MM.1S (cell line): ENCODE measurements at regions not wholly inside any gene's neighbourhood (a gene's known extent, or its start where the extent isn't known, plus 50 kb on each side); places are given as distances from the start of the nearest gene placed in this dataset.

ENCODE experiments used
- EZH2 ChIP-seq: fragments of 300-600 bp; sonication (generic); optimal IDR thresholded peaks from 2 replicates; pipeline ENCODE3; 2017; ENCODE audit warnings: low read depth, mild to moderate bottlenecking, antibody characterized with exemption, low read length, mixed read lengths
- TF ChIP-seq, protein P1 (sequence below): fragments of 300-600 bp; sonication (generic); IDR thresholded peaks from 2 replicates; pipeline ENCODE4 v1.5.1; 2016; ENCODE audit warnings: antibody characterized with exemption, low read length, mixed read lengths

DNA sequence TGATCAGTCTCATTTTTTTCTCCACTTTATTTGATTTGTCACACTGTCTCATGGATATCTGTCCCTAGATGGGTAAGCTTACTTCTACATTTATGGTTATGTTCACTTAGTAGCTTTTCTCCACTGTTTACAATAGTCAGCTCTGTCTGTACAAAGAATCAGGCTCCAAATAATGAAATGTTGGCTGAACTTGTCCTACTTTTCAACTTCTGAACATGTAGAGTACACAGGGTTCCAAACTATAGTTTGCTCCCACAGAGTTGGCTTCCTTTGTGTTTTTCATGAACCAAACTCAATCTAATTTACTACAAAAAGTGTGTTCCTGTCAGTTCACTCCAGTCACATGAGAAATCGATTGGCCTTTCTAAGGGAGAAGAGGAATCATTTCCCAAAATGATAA lies 175.0 kb downstream of the CCDC71L start:
- TF ChIP-seq, protein P1, sequence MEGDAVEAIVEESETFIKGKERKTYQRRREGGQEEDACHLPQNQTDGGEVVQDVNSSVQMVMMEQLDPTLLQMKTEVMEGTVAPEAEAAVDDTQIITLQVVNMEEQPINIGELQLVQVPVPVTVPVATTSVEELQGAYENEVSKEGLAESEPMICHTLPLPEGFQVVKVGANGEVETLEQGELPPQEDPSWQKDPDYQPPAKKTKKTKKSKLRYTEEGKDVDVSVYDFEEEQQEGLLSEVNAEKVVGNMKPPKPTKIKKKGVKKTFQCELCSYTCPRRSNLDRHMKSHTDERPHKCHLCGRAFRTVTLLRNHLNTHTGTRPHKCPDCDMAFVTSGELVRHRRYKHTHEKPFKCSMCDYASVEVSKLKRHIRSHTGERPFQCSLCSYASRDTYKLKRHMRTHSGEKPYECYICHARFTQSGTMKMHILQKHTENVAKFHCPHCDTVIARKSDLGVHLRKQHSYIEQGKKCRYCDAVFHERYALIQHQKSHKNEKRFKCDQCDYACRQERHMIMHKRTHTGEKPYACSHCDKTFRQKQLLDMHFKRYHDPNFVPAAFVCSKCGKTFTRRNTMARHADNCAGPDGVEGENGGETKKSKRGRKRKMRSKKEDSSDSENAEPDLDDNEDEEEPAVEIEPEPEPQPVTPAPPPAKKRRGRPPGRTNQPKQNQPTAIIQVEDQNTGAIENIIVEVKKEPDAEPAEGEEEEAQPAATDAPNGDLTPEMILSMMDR, result no peak
- no peak for TF ChIP-seq EZH2
